Caco-2 (cell line): ENCODE measurements at regions not wholly inside any gene's neighbourhood (a gene's known extent, or its start where the extent isn't known, plus 50 kb on each side); places are given as distances from the start of the nearest gene placed in this dataset.

Experiments used
- BruUV-seq: library from RNA; stranded (reverse); fragments of 400-500 nt; replicated peaks from 2 replicates; lab custom pipeline; 2021; lab: Mats Ljungman, UMichigan
- CTCF ChIA-PET: fragments of 300-600 bp; sonication (Branson Sonifier 250); formaldehyde crosslinking; loops from one replicate; lab custom pipeline; 2022; ENCODE audit warnings: antibody characterized with exemption; lab: Charles Lee
- POLR2A ChIA-PET: fragments of 300-600 bp; sonication (Branson Sonifier 250); formaldehyde crosslinking; loops from one replicate; lab custom pipeline; 2022; ENCODE audit warnings: antibody characterized with exemption; lab: Charles Lee
- DNase-seq, 2 experiments: peaks; one replicate each; pipeline versions ENCODE4 v3.0.0 to v3.0.0-alpha.2; 2020 to 2022
- H3K27me3 ChIP-seq: replicated peaks from 2 replicates; pipeline ENCODE4 v1.6.0; 2011; ENCODE audit warnings: low read length; ENCODE audit not compliant: control insufficient read depth, insufficient read depth
- H3K36me3 ChIP-seq: 2 replicates; pipeline ENCODE4 v1.5.1; 2011; ENCODE audit warnings: low read length; ENCODE audit not compliant: control insufficient read depth, insufficient read depth
- H3K4me1 ChIP-seq: fragments of 250-450 bp; sonication (Bioruptor Pico); 2 replicates; pipeline ENCODE4 v1.5.1; 2020; ENCODE audit warnings: mild to moderate bottlenecking
- H3K4me3 ChIP-seq: 2 replicates; pipeline ENCODE4 v1.5.1; 2011; ENCODE audit warnings: low read depth, mild to moderate bottlenecking, control low read depth, low read length
- H3K9me3 ChIP-seq: fragments of 250-450 bp; sonication (Bioruptor Pico); 2 replicates; pipeline ENCODE4 v1.5.1; 2020; ENCODE audit warnings: mild to moderate bottlenecking, moderate library complexity
- H3K27ac Mint-ChIP-seq: one replicate; pipeline ENCODE4 v1.8.0; 2022; ENCODE audit warnings: mixed read lengths; ENCODE audit not compliant: unreplicated experiment
- H3K27me3 Mint-ChIP-seq: one replicate; pipeline ENCODE4 v1.8.0; 2022; ENCODE audit warnings: mixed read lengths; ENCODE audit not compliant: insufficient read depth, unreplicated experiment
- H3K36me3 Mint-ChIP-seq: one replicate; pipeline ENCODE4 v1.8.0; 2022; ENCODE audit warnings: mild to moderate bottlenecking, mixed read lengths; ENCODE audit not compliant: insufficient read depth, unreplicated experiment
- H3K4me1 Mint-ChIP-seq: one replicate; pipeline ENCODE4 v1.8.0; 2022; ENCODE audit warnings: low read depth, mixed read lengths; ENCODE audit not compliant: unreplicated experiment
- H3K4me3 Mint-ChIP-seq: one replicate; pipeline ENCODE4 v1.8.0; 2022; ENCODE audit warnings: mild to moderate bottlenecking, moderate library complexity, mixed read lengths; ENCODE audit not compliant: unreplicated experiment
- H3K9me3 Mint-ChIP-seq: one replicate; pipeline ENCODE4 v1.8.0; 2022; ENCODE audit warnings: mixed read lengths; ENCODE audit not compliant: unreplicated experiment
- CTCF ChIP-seq, 2 experiments: fragments of 200-600 bp in 1 of 2; IDR thresholded peaks; 1 replicate in 1 of 2; 2 replicates in 1 of 2; pipeline versions ENCODE4 v1.5.1 to v1.8.0; 2011 to 2022; ENCODE audit warnings: antibody characterized with exemption in 1 of 2, control low read depth in 1 of 2, inconsistent platforms in 1 of 2, low read depth in 1 of 2, low read length in 1 of 2, mild to moderate bottlenecking in 1 of 2, moderate library complexity in 1 of 2; ENCODE audit not compliant: insufficient read depth in 1 of 2, severe bottlenecking in 1 of 2, unreplicated experiment in 1 of 2
- intact Hi-C: fragments of 100-400 bp; cut with micrococcal nuclease; formaldehyde crosslinking; loops from one replicate; pipeline ENCODE4 v1.10.0; 2022; ENCODE audit not compliant: unreplicated experiment

- no peak overlapping the region for H3K27ac Mint-ChIP-seq
- Histone ChIP-seq H3K4me3 (no peak overlapping the region), H3K9me3 (no peaks in the 10 kb centered on the region), H3K36me3 (no peaks in the 10 kb centered on the region), H3K27me3 (no peaks in the 10 kb centered on the region), H3K4me1 (no peaks in the 10 kb centered on the region)
- H3K4me1 Mint-ChIP-seq: peaks cover 15% of the 10 kb centered on the region
- ChIA-PET CTCF (no interaction called here), POLR2A (no interaction called here)
- TF ChIP-seq CTCF (IDR thresholded peaks at IDR 0.05; ENCODE audit: insufficient read depth in 1 of 2, low read depth in 1 of 2, low read length in 1 of 2, severe bottlenecking in 1 of 2, unreplicated experiment in 1 of 2): no peak
- intact Hi-C loops: no loop called here
- BruUV-seq: no TSS peak
- no peaks in the 10 kb centered on the region for H3K9me3 Mint-ChIP-seq
- H3K4me3 Mint-ChIP-seq: no peak overlapping the region
- H3K27me3 Mint-ChIP-seq: no peaks in the 10 kb centered on the region
- DNase-seq: no peak
- no peaks in the 10 kb centered on the region for H3K36me3 Mint-ChIP-seq
Observed at GRCh38 chr5:56737002-56737621, 78.2 kb upstream of the MAP3K1 start.

- Mint-ChIP-seq H3K27ac (no peak overlapping the region), H3K27me3 (no peaks in the 10 kb centered on the region), H3K36me3 (no peaks in the 10 kb centered on the region), H3K9me3 (no peaks in the 10 kb centered on the region), H3K4me3 (no peak overlapping the region), H3K4me1 (peaks cover 16% of the 10 kb centered on the region)
- Histone ChIP-seq H3K9me3 (no peaks in the 10 kb centered on the region), H3K4me1 (no peaks in the 10 kb centered on the region), H3K36me3 (no peaks in the 10 kb centered on the region), H3K4me3 (no peak overlapping the region), H3K27me3 (no peaks in the 10 kb centered on the region)
- ChIA-PET POLR2A (no interaction called here), CTCF (no interaction called here)
- no peak for DNase-seq
- BruUV-seq: no TSS peak
- no peak for TF ChIP-seq CTCF (IDR thresholded peaks at IDR 0.05; ENCODE audit: insufficient read depth in 1 of 2, low read depth in 1 of 2, low read length in 1 of 2, severe bottlenecking in 1 of 2, unreplicated experiment in 1 of 2)
- intact Hi-C loops: no loop called here
Observed at GRCh38 chr5:56735849-56736641, 79.3 kb upstream of the MAP3K1 start.

- no peak for TF ChIP-seq CTCF (IDR thresholded peaks at IDR 0.05; ENCODE audit: insufficient read depth in 1 of 2, low read depth in 1 of 2, low read length in 1 of 2, severe bottlenecking in 1 of 2, unreplicated experiment in 1 of 2)
- H3K36me3 Mint-ChIP-seq: no peaks in the 10 kb centered on the region
- no peak overlapping the region for H3K4me3 Mint-ChIP-seq
- ChIA-PET CTCF (interaction anchor here (1.1 kb wide), 1 partner anchor 76 kb away, joined by 3 read pairs; no protein-coding TSS in a partner anchor), POLR2A (no interaction called here)
- no peak for DNase-seq
- no peaks in the 10 kb centered on the region for H3K36me3 ChIP-seq
- intact Hi-C loops: no loop called here
- H3K4me1 Mint-ChIP-seq: peaks cover 16% of the 10 kb centered on the region
- no peak overlapping the region for H3K27ac Mint-ChIP-seq
- H3K27me3 Mint-ChIP-seq: no peaks in the 10 kb centered on the region
- no peaks in the 10 kb centered on the region for H3K9me3 Mint-ChIP-seq
- no peaks in the 10 kb centered on the region for H3K4me1 ChIP-seq
- H3K9me3 ChIP-seq: no peaks in the 10 kb centered on the region
- no TSS peak for BruUV-seq
- no peak overlapping the region for H3K4me3 ChIP-seq
- no peaks in the 10 kb centered on the region for H3K27me3 ChIP-seq
Observed at GRCh38 chr5:56734091-56734694, 81.2 kb upstream of the MAP3K1 start.
